PC-9 (cell line): ENCODE measurements at regions not wholly inside any gene's neighbourhood (a gene's known extent, or its start where the extent isn't known, plus 50 kb on each side); places are given as distances from the start of the nearest gene placed in this dataset.

Source experiments
- BruUV-seq: library from RNA; stranded (reverse); fragments of 400-500 nt; replicated peaks from 2 replicates; lab custom pipeline; 2021; lab: Mats Ljungman, UMichigan
- CTCF ChIA-PET: fragments of 300-600 bp; sonication (Branson Sonifier 250); formaldehyde crosslinking; loops from one replicate; lab custom pipeline; 2022; ENCODE audit warnings: antibody characterized with exemption; lab: Charles Lee
- POLR2A ChIA-PET: fragments of 300-600 bp; sonication (Branson Sonifier 250); formaldehyde crosslinking; loops from one replicate; lab custom pipeline; 2022; ENCODE audit warnings: antibody characterized with exemption; ENCODE audit not compliant: unreplicated experiment; lab: Charles Lee
- DNase-seq, 2 experiments: peaks; one replicate each; pipeline versions ENCODE4 v3.0.0 to v3.0.0-alpha.2; 2015 to 2022; ENCODE audit warnings: mixed read lengths in 1 of 2
- H2AFZ ChIP-seq: fragments of 200-600 bp; sonication (generic); 2 replicates; pipeline ENCODE4 v1.8.1; 2017; ENCODE audit warnings: antibody characterized with exemption
- H3F3A ChIP-seq: fragments of 200-600 bp; sonication (generic); 2 replicates; pipeline ENCODE4 v1.8.1; 2017; ENCODE audit warnings: antibody characterized with exemption, mild to moderate bottlenecking, low read depth; ENCODE audit not compliant: insufficient read depth
- H3K27ac ChIP-seq: fragments of 200-600 bp; sonication (generic); 2 replicates; pipeline ENCODE4 v1.6.1; 2016; ENCODE audit warnings: mixed run types
- H3K27me3 ChIP-seq: fragments of 200-600 bp; sonication (generic); 2 replicates; pipeline ENCODE4 v1.6.1; 2016; ENCODE audit warnings: low read depth, mixed run types; ENCODE audit not compliant: insufficient read depth
- H3K36me3 ChIP-seq: fragments of 200-600 bp; sonication (generic); 2 replicates; pipeline ENCODE4 v1.6.1; 2016; ENCODE audit warnings: low read depth, mixed run types
- H3K4me1 ChIP-seq: fragments of 200-600 bp; sonication (generic); replicated peaks from 2 replicates; pipeline ENCODE4 v1.6.1; 2016; ENCODE audit warnings: mixed run types; ENCODE audit not compliant: insufficient read depth
- H3K4me2 ChIP-seq: fragments of 200-600 bp; sonication (generic); 2 replicates; pipeline ENCODE4 v1.6.1; 2017; ENCODE audit warnings: mixed run types
- H3K4me3 ChIP-seq: fragments of 200-600 bp; sonication (generic); 2 replicates; pipeline ENCODE4 v1.6.1; 2016; ENCODE audit warnings: mixed run types
- H3K79me2 ChIP-seq: fragments of 200-600 bp; sonication (generic); 2 replicates; pipeline ENCODE4 v1.6.1; 2017; ENCODE audit warnings: low read depth, mixed run types
- H3K9me2 ChIP-seq: fragments of 200-600 bp; sonication (generic); 2 replicates; pipeline ENCODE4 v1.8.1; 2017; ENCODE audit warnings: mild to moderate bottlenecking; ENCODE audit not compliant: insufficient read depth
- H3K9me3 ChIP-seq: fragments of 200-600 bp; sonication (generic); 2 replicates; pipeline ENCODE4 v1.8.1; 2016; ENCODE audit warnings: low read depth; ENCODE audit not compliant: insufficient read depth
- H4K20me1 ChIP-seq: fragments of 200-600 bp; sonication (generic); 2 replicates; pipeline ENCODE4 v1.8.1; 2017; ENCODE audit not compliant: insufficient read depth
- CTCF ChIP-seq: fragments of 200-600 bp; sonication (generic); conservative IDR thresholded peaks from 2 replicates; pipeline ENCODE4 v1.6.1; 2017; ENCODE audit warnings: mixed run types, antibody characterized with exemption, mild to moderate bottlenecking, moderate library complexity
- EZH2 ChIP-seq: fragments of 200-600 bp; sonication (generic); IDR thresholded peaks from 2 replicates; pipeline ENCODE4 v1.8.0; 2017; ENCODE audit warnings: antibody characterized with exemption, low read depth
- intact Hi-C: fragments of 100-400 bp; cut with micrococcal nuclease; formaldehyde crosslinking; loops from one replicate; pipeline ENCODE4 v1.10.0; 2022; ENCODE audit not compliant: unreplicated experiment

- no peaks in the 10 kb centered on the region for H3K36me3 ChIP-seq
- H3F3A ChIP-seq: no peaks in the 10 kb centered on the region
- no peak for DNase-seq
- intact Hi-C loops: no loop called here
- no peak overlapping the region for H3K27ac ChIP-seq
- no peak overlapping the region for H3K4me2 ChIP-seq
- ChIA-PET POLR2A (interaction anchor here (0.5 kb wide), 1 partner anchor 24 kb away, joined by 4 read pairs; no protein-coding TSS in a partner anchor), CTCF (no interaction called here)
- no TSS peak for BruUV-seq
- H3K27me3 ChIP-seq: no peaks in the 10 kb centered on the region
- H2AFZ ChIP-seq: no peak overlapping the region
- no peak for TF ChIP-seq EZH2
- TF ChIP-seq CTCF: no peak
- H3K4me3 ChIP-seq: no peak overlapping the region
- H3K79me2 ChIP-seq: no peaks in the 10 kb centered on the region
- H3K4me1 ChIP-seq: no peaks in the 10 kb centered on the region
- H3K9me2 ChIP-seq: no peaks in the 10 kb centered on the region
- no peaks in the 10 kb centered on the region for H4K20me1 ChIP-seq
- peaks cover 2% of the 10 kb centered on the region; the same call in 1 of the 2 replicates for H3K9me3 ChIP-seq
Observed at GRCh38 chr15:45913451-45913850, 278.6 kb downstream of the SQOR start.

GRCh38 chr15:45914425-45914824 is 279.6 kb downstream of the SQOR start:
- no peak overlapping the region for H3K4me3 ChIP-seq
- no TSS peak for BruUV-seq

GRCh38 chr15:45918839-45919238 is 284.0 kb downstream of the SQOR start:
- Histone ChIP-seq H3K36me3 (no peaks in the 10 kb centered on the region), H3K4me1 (peaks cover 6% of the 10 kb centered on the region), H3K9me3 (peaks cover 2% of the 10 kb centered on the region; the same call in 1 of the 2 replicates), H2AFZ (no peak overlapping the region), H3K4me2 (no peak overlapping the region), H3F3A (no peaks in the 10 kb centered on the region), H3K9me2 (no peaks in the 10 kb centered on the region), H3K27me3 (no peaks in the 10 kb centered on the region), H3K27ac (no peak overlapping the region), H3K4me3 (no peak overlapping the region), H4K20me1 (no peaks in the 10 kb centered on the region), H3K79me2 (no peaks in the 10 kb centered on the region)
- no peak for DNase-seq
- TF ChIP-seq CTCF: no peak
- TF ChIP-seq EZH2: no peak
- ChIA-PET CTCF (no interaction called here), POLR2A (no interaction called here)
- intact Hi-C loops: no loop called here
- no TSS peak for BruUV-seq

More at GRCh38 chr15:45914425-45914824, 279.6 kb downstream of the SQOR start:
- no peaks in the 10 kb centered on the region for H4K20me1 ChIP-seq
- H2AFZ ChIP-seq: no peak overlapping the region
- ChIA-PET POLR2A (no interaction called here), CTCF (no interaction called here)
- no peaks in the 10 kb centered on the region for H3K27me3 ChIP-seq
- H3K4me1 ChIP-seq: peaks cover 3% of the 10 kb centered on the region; the same call in 1 of the 2 replicates
- H3K4me2 ChIP-seq: no peak overlapping the region
- intact Hi-C loops: no loop called here
- peaks cover 2% of the 10 kb centered on the region; the same call in 1 of the 2 replicates for H3K9me3 ChIP-seq
- no peaks in the 10 kb centered on the region for H3K9me2 ChIP-seq
- TF ChIP-seq CTCF (no peak), EZH2 (no peak)
- DNase-seq: no peak
- H3F3A ChIP-seq: no peaks in the 10 kb centered on the region
- no peaks in the 10 kb centered on the region for H3K79me2 ChIP-seq
- no peak overlapping the region for H3K27ac ChIP-seq
- H3K36me3 ChIP-seq: no peaks in the 10 kb centered on the region
